ENCODE measurements at regions not wholly inside any gene's neighbourhood (a gene's known extent, or its start where the extent isn't known, plus 50 kb on each side); places are given as distances from the start of the nearest gene placed in this dataset.

DNA sequence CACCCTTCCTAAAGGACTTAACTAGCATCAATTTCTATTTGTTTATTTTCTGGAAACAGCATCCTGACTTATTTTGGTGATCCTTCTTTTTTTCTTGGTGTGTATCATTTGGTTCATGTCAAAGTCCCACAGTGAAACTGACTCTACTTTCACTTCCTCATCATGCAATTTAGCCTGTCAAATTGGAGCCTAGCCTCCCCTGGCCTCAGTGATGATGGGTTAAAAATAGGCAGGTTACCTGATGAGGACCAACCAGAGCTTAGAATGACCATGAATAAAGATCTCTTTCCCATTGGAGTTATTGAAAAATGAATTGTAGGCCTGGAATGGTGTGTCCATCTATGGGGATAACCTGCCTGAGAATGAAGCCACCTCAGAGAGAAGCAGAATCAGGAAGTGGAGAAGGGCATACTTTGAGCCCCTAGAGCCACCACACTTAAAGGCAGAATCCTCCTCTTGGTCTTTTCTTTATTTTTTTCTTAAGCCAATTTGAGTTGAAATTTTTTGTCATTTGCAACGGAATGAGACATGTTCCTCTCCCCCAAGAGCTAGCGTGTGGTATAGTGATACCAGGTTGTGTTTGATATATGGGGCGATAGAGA, 105.6 kb downstream of the BTBD3 start:
- no peak for TF ChIP-seq CTCF (conservative IDR thresholded peaks at IDR 0.05)
- peaks cover 7% of the 10 kb centered on the region for H3K9me3 Mint-ChIP-seq
- no peak for DNase-seq (ENCODE audit: low read depth, low spot score)
- H3K27ac Mint-ChIP-seq (ENCODE audit: unreplicated experiment): no peak overlapping the region
- no peaks in the 10 kb centered on the region for H3K36me3 Mint-ChIP-seq (ENCODE audit: low read depth)
- H3K27me3 Mint-ChIP-seq (ENCODE audit: low read depth): no peaks in the 10 kb centered on the region
- peaks cover 4% of the 10 kb centered on the region for H3K4me1 Mint-ChIP-seq
- no peak overlapping the region for H3K4me3 Mint-ChIP-seq

GRCh38 chr20:12028771-12029170, 111.1 kb downstream of the BTBD3 start:
- H3K9me3 Mint-ChIP-seq: peaks cover 5% of the 10 kb centered on the region
- no peak for TF ChIP-seq CTCF (conservative IDR thresholded peaks at IDR 0.05)
- H3K4me3 Mint-ChIP-seq: no peak overlapping the region
- H3K4me1 Mint-ChIP-seq: no peaks in the 10 kb centered on the region
- no peak for DNase-seq (ENCODE audit: low read depth, low spot score)
- no peaks in the 10 kb centered on the region for H3K27me3 Mint-ChIP-seq (ENCODE audit: low read depth)
- H3K36me3 Mint-ChIP-seq (ENCODE audit: low read depth): no peaks in the 10 kb centered on the region
- H3K27ac Mint-ChIP-seq (ENCODE audit: unreplicated experiment): peak overlapping the region; percentile 6

GRCh38 chr20:12030470-12030869, 112.8 kb downstream of the BTBD3 start:
- H3K36me3 Mint-ChIP-seq (ENCODE audit: low read depth): no peaks in the 10 kb centered on the region
- H3K27me3 Mint-ChIP-seq (ENCODE audit: low read depth): no peaks in the 10 kb centered on the region
- H3K4me1 Mint-ChIP-seq: no peaks in the 10 kb centered on the region
- peaks cover 5% of the 10 kb centered on the region for H3K9me3 Mint-ChIP-seq
- TF ChIP-seq CTCF (conservative IDR thresholded peaks at IDR 0.05): no peak
- no peak for DNase-seq (ENCODE audit: low read depth, low spot score)
- no peak overlapping the region for H3K27ac Mint-ChIP-seq (ENCODE audit: unreplicated experiment)
- H3K4me3 Mint-ChIP-seq: no peak overlapping the region

GRCh38 chr20:12036142-12036541, 118.4 kb downstream of the BTBD3 start:
- H3K36me3 Mint-ChIP-seq (ENCODE audit: low read depth): no peaks in the 10 kb centered on the region
- no peak overlapping the region for H3K4me3 Mint-ChIP-seq
- peaks cover 9% of the 10 kb centered on the region for H3K9me3 Mint-ChIP-seq
- no peak for DNase-seq (ENCODE audit: low read depth, low spot score)
- H3K4me1 Mint-ChIP-seq: no peaks in the 10 kb centered on the region
- no peak overlapping the region for H3K27ac Mint-ChIP-seq (ENCODE audit: unreplicated experiment)
- H3K27me3 Mint-ChIP-seq (ENCODE audit: low read depth): no peaks in the 10 kb centered on the region
- no peak for TF ChIP-seq CTCF (conservative IDR thresholded peaks at IDR 0.05)

DNA sequence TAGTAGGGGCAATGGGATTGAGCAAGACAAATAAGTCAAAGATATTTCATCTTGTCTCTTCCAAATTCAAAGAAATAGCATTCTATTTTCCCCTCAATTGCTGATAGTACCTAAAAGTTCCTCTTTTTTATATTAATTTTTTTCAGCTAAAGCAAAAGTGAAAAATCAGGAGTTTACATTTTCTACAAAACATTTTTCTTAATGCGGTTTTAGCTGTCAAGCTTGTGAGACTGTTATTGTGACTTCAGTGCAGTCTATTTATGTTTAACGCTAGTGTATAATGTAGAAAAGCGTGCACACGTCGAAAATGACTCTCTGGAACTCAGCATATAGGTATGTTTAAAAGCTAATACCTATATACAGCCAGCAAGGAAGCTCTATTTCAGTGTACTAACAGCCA, 119.8 kb downstream of the BTBD3 start:
- Mint-ChIP-seq H3K27me3 (ENCODE audit: low read depth) (no peaks in the 10 kb centered on the region), H3K4me1 (no peaks in the 10 kb centered on the region), H3K4me3 (no peak overlapping the region), H3K27ac (ENCODE audit: unreplicated experiment) (no peak overlapping the region), H3K36me3 (ENCODE audit: low read depth) (no peaks in the 10 kb centered on the region), H3K9me3 (peaks cover 11% of the 10 kb centered on the region)
- DNase-seq (ENCODE audit: low read depth, low spot score): no peak
- no peak for TF ChIP-seq CTCF (conservative IDR thresholded peaks at IDR 0.05)

Data from neural crest cell (in vitro differentiated cells).